Neural cell (in vitro differentiated cells): ENCODE measurements at regions not wholly inside any gene's neighbourhood (a gene's known extent, or its start where the extent isn't known, plus 50 kb on each side); places are given as distances from the start of the nearest gene placed in this dataset.

Experiments used
- EP300 ChIP-seq: fragments of 450-650 bp; conservative IDR thresholded peaks from 2 replicates; pipeline ENCODE4 v1.6.1; 2014; ENCODE audit warnings: antibody characterized with exemption, mild to moderate bottlenecking, moderate library complexity; ENCODE audit not compliant: poor library complexity, severe bottlenecking
- EZH2 ChIP-seq: fragments of 200-600, 300-800 bp; shearing (Covaris generic), sonication (generic); IDR thresholded peaks from 2 replicates; pipeline ENCODE4 v1.6.1; 2014; ENCODE audit warnings: antibody characterized with exemption, low read length, borderline replicate concordance, mild to moderate bottlenecking; ENCODE audit not compliant: insufficient read depth, poor library complexity, severe bottlenecking
- MXI1 ChIP-seq: fragments of 450-650 bp; conservative IDR thresholded peaks from 2 replicates; pipeline ENCODE4 v1.6.1; 2014; ENCODE audit warnings: antibody characterized with exemption, mild to moderate bottlenecking; ENCODE audit not compliant: poor library complexity, severe bottlenecking
- POLR2AphosphoS5 ChIP-seq: IDR thresholded peaks from 2 replicates; pipeline ENCODE4 v1.6.1; 2012
- RAD21 ChIP-seq: fragments of 450-650 bp; conservative IDR thresholded peaks from 2 replicates; pipeline ENCODE4 v1.6.1; 2014; ENCODE audit warnings: antibody characterized with exemption, mild to moderate bottlenecking, moderate library complexity
- SMC3 ChIP-seq: fragments of 450-650 bp; conservative IDR thresholded peaks from 2 replicates; pipeline ENCODE4 v1.6.1; 2014; ENCODE audit warnings: antibody characterized with exemption, mild to moderate bottlenecking, moderate library complexity; ENCODE audit not compliant: poor library complexity
- TAF1 ChIP-seq: IDR thresholded peaks from 2 replicates; pipeline ENCODE4 v1.6.1; 2012; ENCODE audit warnings: low read depth
- TF ChIP-seq, protein P1 (sequence below): fragments of 450-650 bp; IDR thresholded peaks from 2 replicates; pipeline ENCODE4 v1.5.1; 2014; ENCODE audit warnings: antibody characterized with exemption, mild to moderate bottlenecking, moderate library complexity; ENCODE audit not compliant: poor library complexity, severe bottlenecking
- TF ChIP-seq, protein P2 (sequence below): IDR thresholded peaks from 2 replicates; pipeline ENCODE4 v1.6.1; 2012; ENCODE audit warnings: borderline replicate concordance

DNA sequence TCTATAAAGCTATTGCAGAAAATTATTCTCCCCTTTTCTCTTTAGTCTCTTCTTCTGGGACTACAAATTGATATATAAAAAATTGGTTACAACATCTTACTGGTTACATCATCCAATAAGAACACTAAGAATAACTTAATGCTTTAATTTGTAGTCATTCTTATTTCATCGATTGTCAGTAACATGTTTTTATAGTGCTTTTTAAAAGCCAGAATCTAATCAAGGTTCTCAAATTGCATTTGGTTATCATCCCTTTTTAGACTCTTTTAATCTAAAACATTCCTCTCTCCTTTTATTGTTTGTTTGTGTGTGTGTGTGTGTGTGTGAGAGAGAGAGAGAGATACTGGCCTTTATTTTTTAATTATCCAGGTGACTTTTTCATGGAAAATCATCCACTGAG lies 377.1 kb upstream of the MEIS1 start:
- TF ChIP-seq, protein P1, sequence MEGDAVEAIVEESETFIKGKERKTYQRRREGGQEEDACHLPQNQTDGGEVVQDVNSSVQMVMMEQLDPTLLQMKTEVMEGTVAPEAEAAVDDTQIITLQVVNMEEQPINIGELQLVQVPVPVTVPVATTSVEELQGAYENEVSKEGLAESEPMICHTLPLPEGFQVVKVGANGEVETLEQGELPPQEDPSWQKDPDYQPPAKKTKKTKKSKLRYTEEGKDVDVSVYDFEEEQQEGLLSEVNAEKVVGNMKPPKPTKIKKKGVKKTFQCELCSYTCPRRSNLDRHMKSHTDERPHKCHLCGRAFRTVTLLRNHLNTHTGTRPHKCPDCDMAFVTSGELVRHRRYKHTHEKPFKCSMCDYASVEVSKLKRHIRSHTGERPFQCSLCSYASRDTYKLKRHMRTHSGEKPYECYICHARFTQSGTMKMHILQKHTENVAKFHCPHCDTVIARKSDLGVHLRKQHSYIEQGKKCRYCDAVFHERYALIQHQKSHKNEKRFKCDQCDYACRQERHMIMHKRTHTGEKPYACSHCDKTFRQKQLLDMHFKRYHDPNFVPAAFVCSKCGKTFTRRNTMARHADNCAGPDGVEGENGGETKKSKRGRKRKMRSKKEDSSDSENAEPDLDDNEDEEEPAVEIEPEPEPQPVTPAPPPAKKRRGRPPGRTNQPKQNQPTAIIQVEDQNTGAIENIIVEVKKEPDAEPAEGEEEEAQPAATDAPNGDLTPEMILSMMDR = no peak
- TF ChIP-seq POLR2AphosphoS5 (no peak), MXI1 (no peak), RAD21 (no peak), EZH2 (no peak), EP300 (no peak), TAF1 (no peak), SMC3 (no peak)
- TF ChIP-seq, protein P2, sequence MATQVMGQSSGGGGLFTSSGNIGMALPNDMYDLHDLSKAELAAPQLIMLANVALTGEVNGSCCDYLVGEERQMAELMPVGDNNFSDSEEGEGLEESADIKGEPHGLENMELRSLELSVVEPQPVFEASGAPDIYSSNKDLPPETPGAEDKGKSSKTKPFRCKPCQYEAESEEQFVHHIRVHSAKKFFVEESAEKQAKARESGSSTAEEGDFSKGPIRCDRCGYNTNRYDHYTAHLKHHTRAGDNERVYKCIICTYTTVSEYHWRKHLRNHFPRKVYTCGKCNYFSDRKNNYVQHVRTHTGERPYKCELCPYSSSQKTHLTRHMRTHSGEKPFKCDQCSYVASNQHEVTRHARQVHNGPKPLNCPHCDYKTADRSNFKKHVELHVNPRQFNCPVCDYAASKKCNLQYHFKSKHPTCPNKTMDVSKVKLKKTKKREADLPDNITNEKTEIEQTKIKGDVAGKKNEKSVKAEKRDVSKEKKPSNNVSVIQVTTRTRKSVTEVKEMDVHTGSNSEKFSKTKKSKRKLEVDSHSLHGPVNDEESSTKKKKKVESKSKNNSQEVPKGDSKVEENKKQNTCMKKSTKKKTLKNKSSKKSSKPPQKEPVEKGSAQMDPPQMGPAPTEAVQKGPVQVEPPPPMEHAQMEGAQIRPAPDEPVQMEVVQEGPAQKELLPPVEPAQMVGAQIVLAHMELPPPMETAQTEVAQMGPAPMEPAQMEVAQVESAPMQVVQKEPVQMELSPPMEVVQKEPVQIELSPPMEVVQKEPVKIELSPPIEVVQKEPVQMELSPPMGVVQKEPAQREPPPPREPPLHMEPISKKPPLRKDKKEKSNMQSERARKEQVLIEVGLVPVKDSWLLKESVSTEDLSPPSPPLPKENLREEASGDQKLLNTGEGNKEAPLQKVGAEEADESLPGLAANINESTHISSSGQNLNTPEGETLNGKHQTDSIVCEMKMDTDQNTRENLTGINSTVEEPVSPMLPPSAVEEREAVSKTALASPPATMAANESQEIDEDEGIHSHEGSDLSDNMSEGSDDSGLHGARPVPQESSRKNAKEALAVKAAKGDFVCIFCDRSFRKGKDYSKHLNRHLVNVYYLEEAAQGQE = no peak
